ENCODE measurements at regions not wholly inside any gene's neighbourhood (a gene's known extent, or its start where the extent isn't known, plus 50 kb on each side); places are given as distances from the start of the nearest gene placed in this dataset.
"Not testable (repeated sequence)": the region's sequence is repeated elsewhere in the genome, so short reads cannot be mapped to it uniquely, and the experiment has no call there.

- H3K36me3 ChIP-seq (replicated peaks in 1 of 2) = no peaks in the 10 kb centered on the region
- no peaks in the 10 kb centered on the region for H3K9me3 ChIP-seq (replicated peaks in 1 of 3)
- peak in 1 of 7 donors; percentile 4 for DNase-seq
- no peak overlapping the region for H3K27ac ChIP-seq
- WGBS, 4 donors = 2 to 7% (median 4%) methylated on average over 2 of the region's 2 CpGs
- peaks cover 0 to 13% of the 10 kb centered on the region in 2 donors for H3K4me1 ChIP-seq (replicated peaks in 1 of 2)
- H3K27me3 ChIP-seq = no peaks in the 10 kb centered on the region
- intact Hi-C loops (cut with DNase I) = no loop called here
- H3K4me3 ChIP-seq = no peak overlapping the region
- TF ChIP-seq POLR2A (IDR thresholded peaks at IDR 0.05) (no peak), CTCF (IDR thresholded peaks at IDR 0.05) (no peak)
Measured at GRCh38 chr10:23540401-23541030, 101.6 kb downstream of the OTUD1 start.

GRCh38 chr10:23543691-23544380 lies 105.0 kb downstream of the OTUD1 start:
- WGBS, 4 donors = 61 to 65% (median 64%) methylated on average over 9 of the region's 9 CpGs
- no peak for DNase-seq
- intact Hi-C loops (cut with DNase I) = no loop called here

GRCh38 chr10:23545866-23546265 lies 107.0 kb downstream of the OTUD1 start:
- H3K27me3 ChIP-seq; DNase-seq; H3K4me1 ChIP-seq (replicated peaks in 1 of 2); H3K9me3 ChIP-seq (replicated peaks in 1 of 3); H3K4me3 ChIP-seq; H3K36me3 ChIP-seq (replicated peaks in 1 of 2); intact Hi-C loops (cut with DNase I); H3K27ac ChIP-seq: not testable (repeated sequence)
- 50 to 75% (median 70%) methylated on average over 2 of the region's 2 CpGs for WGBS, 4 donors

More at GRCh38 chr10:23543691-23544380, 105.0 kb downstream of the OTUD1 start:
- Histone ChIP-seq H3K4me1 (replicated peaks in 1 of 2) (peaks cover 0 to 13% of the 10 kb centered on the region in 2 donors), H3K4me3 (no peak overlapping the region), H3K36me3 (replicated peaks in 1 of 2) (no peaks in the 10 kb centered on the region), H3K27me3 (no peaks in the 10 kb centered on the region), H3K27ac (no peak overlapping the region), H3K9me3 (replicated peaks in 1 of 3) (no peaks in the 10 kb centered on the region)
- no peak for TF ChIP-seq CTCF (IDR thresholded peaks at IDR 0.05)
- TF ChIP-seq POLR2A (IDR thresholded peaks at IDR 0.05) = no peak

- Histone ChIP-seq H3K4me3 (no peak overlapping the region), H3K4me1 (replicated peaks in 1 of 2) (no peaks in the 10 kb centered on the region), H3K36me3 (replicated peaks in 1 of 2) (no peaks in the 10 kb centered on the region), H3K27ac (no peak overlapping the region), H3K9me3 (replicated peaks in 1 of 3) (peaks cover 0 to 7% (median 0%) of the 10 kb centered on the region in 3 donors), H3K27me3 (no peaks in the 10 kb centered on the region)
- DNase-seq = no peak
- TF ChIP-seq POLR2A (IDR thresholded peaks at IDR 0.05) = no peak
- TF ChIP-seq CTCF (IDR thresholded peaks at IDR 0.05) = no peak
- WGBS, 4 donors = 62 to 76% (median 70%) methylated on average over 3 to 5 of the region's 5 CpGs
- intact Hi-C loops (cut with DNase I) = no loop called here
Measured at GRCh38 chr10:23556727-23557440, 118.0 kb downstream of the OTUD1 start.
